Dermis microvascular lymphatic vessel endothelial cell (primary cell): ENCODE measurements at regions not wholly inside any gene's neighbourhood (a gene's known extent, or its start where the extent isn't known, plus 50 kb on each side); places are given as distances from the start of the nearest gene placed in this dataset.
A peak's percentile ranks its signal among the peaks of the same experiment; 100 is the strongest.

Source experiments
- DNase-seq, 2 donors: peaks; one replicate each; pipeline versions ENCODE4 v3.0.0 to v3.0.0-alpha.2; 2010; ENCODE audit warnings: low read depth in 2 of 2

GRCh38 chr5:39521940-39522590, 97.3 kb upstream of the DAB2 start:
- DNase-seq: no peak

- no peak for DNase-seq
Measured at GRCh38 chr5:39521098-39521860, 96.5 kb upstream of the DAB2 start.

- peak; percentile 96 to 97 for DNase-seq
Measured at GRCh38 chr5:39520232-39520572, 95.4 kb upstream of the DAB2 start.

- no peak for DNase-seq
Measured at GRCh38 chr5:39519566-39520231, 94.9 kb upstream of the DAB2 start.

GRCh38 chr5:39519079-39519478, 94.3 kb upstream of the DAB2 start:
- DNase-seq: no peak

- no peak for DNase-seq
Measured at GRCh38 chr5:39518516-39518915, 93.7 kb upstream of the DAB2 start.

- peak in 1 of 2 donors; percentile 66 for DNase-seq
Measured at GRCh38 chr5:39517800-39518199, 93.0 kb upstream of the DAB2 start.

- no peak for DNase-seq
Measured at GRCh38 chr5:39515881-39516280, 91.1 kb upstream of the DAB2 start.

GRCh38 chr5:39513236-39513635, 88.5 kb upstream of the DAB2 start:
- DNase-seq: peak in 1 of 2 donors; percentile 85

GRCh38 chr5:39506211-39506610, 81.4 kb upstream of the DAB2 start:
- no peak for DNase-seq

GRCh38 chr5:39505791-39506190, 81.0 kb upstream of the DAB2 start:
- no peak for DNase-seq

- no peak for DNase-seq
Measured at GRCh38 chr5:39505363-39505762, 80.6 kb upstream of the DAB2 start.

GRCh38 chr5:39503155-39503554, 78.4 kb upstream of the DAB2 start:
- DNase-seq: no peak

- DNase-seq: no peak
Measured at GRCh38 chr5:39502704-39503103, 77.9 kb upstream of the DAB2 start.

GRCh38 chr5:39501397-39501796, 76.6 kb upstream of the DAB2 start:
- peak in 1 of 2 donors; percentile 82 for DNase-seq

- DNase-seq: peak; percentile 53 to 59
Measured at GRCh38 chr5:39500551-39501175, 75.9 kb upstream of the DAB2 start.

- DNase-seq: peak in 1 of 2 donors; percentile 83
Measured at GRCh38 chr5:39498278-39498952, 73.6 kb upstream of the DAB2 start.

- no peak for DNase-seq
Measured at GRCh38 chr5:39497322-39497721, 72.5 kb upstream of the DAB2 start.

GRCh38 chr5:39495227-39495626, 70.4 kb upstream of the DAB2 start:
- DNase-seq: peak in 1 of 2 donors; percentile 45

- DNase-seq: no peak
Measured at GRCh38 chr5:39494534-39494933, 69.8 kb upstream of the DAB2 start.

- DNase-seq: peak; percentile 77 to 86
Measured at GRCh38 chr5:39494107-39494510, 69.3 kb upstream of the DAB2 start.

- no peak for DNase-seq
Measured at GRCh38 chr5:39491210-39491609, 66.4 kb upstream of the DAB2 start.
